ENCODE measurements at regions not wholly inside any gene's neighbourhood (a gene's known extent, or its start where the extent isn't known, plus 50 kb on each side); places are given as distances from the start of the nearest gene placed in this dataset.
A peak's percentile ranks its signal among the peaks of the same experiment; 100 is the strongest.
"Not testable (repeated sequence)": the region's sequence is repeated elsewhere in the genome, so short reads cannot be mapped to it uniquely, and the experiment has no call there.

GRCh38 chr10:43855667-43856210 lies 207.1 kb upstream of the ZNF32 start:
- no peak for DNase-seq (ENCODE audit: low spot score)

- no peak for DNase-seq (ENCODE audit: low spot score)
Observed at GRCh38 chr10:43854007-43854406, 205.3 kb upstream of the ZNF32 start.

GRCh38 chr10:43853369-43853768 lies 204.7 kb upstream of the ZNF32 start:
- DNase-seq (ENCODE audit: low spot score), result no peak

GRCh38 chr10:43852644-43853214 lies 204.0 kb upstream of the ZNF32 start:
- DNase-seq (ENCODE audit: low spot score), result no peak

DNA sequence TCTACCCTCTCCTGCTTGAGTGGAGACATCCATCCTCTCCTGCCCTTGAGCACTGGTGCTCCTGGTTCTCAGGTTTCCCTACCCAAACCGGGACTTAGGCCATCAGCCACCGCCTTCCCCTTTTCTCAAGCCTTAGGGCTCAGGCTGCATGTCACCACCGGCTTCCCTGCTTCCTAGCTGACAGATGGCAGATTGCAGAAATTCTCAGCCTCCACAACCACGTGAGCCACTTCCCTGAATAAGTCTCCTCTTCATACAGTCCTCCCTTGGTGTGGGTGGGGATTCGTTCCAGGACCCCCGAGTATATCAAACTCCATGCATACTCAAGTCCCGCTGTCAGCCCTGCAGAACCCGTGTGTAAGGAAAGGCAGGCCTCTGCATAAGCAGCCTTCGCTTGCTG lies 203.5 kb upstream of the ZNF32 start:
- no peak for DNase-seq (ENCODE audit: low spot score)

- DNase-seq (ENCODE audit: low spot score), result no peak
Observed at GRCh38 chr10:43851030-43851429, 202.3 kb upstream of the ZNF32 start.

GRCh38 chr10:43849551-43849950 lies 200.9 kb upstream of the ZNF32 start:
- DNase-seq (ENCODE audit: low spot score), result no peak

- DNase-seq (ENCODE audit: low spot score), result no peak
Observed at GRCh38 chr10:43846968-43847367, 198.3 kb upstream of the ZNF32 start.

DNA sequence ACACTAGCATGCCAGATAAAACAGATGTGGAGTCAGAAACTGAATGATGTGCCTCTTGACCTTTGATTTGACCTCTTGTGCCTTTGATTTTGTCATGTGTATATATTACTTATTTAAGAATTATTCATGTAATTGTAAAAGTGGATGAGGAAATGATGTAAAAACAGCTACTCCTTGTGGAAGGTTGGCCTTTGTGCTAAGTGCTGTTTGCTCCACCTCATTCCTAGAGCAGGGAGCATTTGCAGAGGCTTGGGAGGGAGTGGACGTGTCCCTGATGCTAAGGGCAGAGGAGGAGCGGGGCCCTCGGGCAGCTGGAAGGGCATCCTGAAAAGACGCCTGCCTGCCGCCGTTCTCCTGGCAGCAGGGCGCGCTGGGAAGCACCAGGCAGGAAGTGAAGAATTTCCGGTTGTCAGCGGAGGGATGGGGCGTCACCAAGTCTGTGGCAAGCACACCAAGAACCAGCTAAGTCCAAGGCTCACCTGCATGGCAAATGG lies 197.6 kb upstream of the ZNF32 start:
- peak; percentile 30 for DNase-seq (ENCODE audit: low spot score)

- DNase-seq (ENCODE audit: low spot score), result no peak
Observed at GRCh38 chr10:43845121-43845520, 196.4 kb upstream of the ZNF32 start.

DNA sequence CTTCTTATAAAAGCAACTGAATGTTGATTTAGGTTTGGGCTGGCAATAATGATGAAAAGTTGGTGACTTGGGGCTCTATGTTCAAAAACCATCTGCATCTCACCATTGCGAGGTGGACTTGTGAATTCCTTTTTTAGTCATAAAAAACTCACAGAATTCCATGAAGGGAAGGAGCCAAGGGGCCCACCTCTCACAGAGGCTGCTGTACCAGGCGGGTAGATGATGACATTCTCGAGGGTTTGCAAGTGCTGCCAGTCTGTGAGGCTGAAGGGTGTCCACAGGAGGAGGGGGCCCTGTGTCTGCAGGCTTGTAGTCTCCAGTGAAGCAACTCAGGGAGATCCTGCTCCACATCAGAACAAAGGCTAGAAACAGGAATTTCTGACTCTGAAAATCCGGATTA lies 195.5 kb upstream of the ZNF32 start:
- no peak for DNase-seq (ENCODE audit: low spot score)

GRCh38 chr10:43843321-43844101 lies 194.8 kb upstream of the ZNF32 start:
- DNase-seq (ENCODE audit: low spot score), result no peak

DNA sequence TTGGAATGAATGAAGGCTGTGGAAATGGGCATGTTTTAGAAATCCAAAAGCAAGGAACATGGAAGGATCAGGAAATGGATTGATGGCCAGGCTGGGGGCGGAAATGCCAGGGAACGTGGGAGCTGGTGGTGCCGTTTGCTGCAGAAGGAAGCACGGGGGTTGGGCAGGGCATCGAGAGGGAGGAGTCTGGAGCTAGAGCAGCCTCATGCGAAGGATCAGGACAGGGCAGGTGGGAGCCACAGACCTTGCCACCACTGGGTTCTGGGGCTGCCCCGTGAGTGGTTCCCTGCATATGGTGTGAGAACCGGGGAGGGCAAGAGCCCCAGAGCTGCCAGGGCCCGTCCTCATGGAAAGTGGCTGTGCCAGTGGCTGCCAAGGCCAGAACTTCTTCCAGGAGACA lies 193.8 kb upstream of the ZNF32 start:
- no peak for DNase-seq (ENCODE audit: low spot score)

DNA sequence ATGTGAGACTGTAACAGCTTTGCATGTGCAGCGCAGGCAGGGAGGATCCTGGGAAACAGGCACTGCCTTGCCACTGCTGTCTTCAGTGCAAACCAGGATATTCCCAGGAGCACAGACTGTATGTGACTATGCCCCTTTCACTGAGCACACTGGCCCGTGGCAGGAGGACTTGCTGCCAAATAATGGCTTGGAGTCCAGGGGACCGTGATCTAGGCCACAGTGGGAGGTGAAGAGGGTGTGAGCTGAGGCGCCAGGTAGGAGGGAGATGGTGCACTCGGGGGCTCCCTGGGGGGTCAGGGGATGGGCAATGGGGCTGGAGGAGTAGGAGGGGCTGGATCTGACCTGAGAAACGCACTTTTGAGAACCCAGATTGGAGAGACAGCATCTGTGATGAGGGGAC lies 193.4 kb upstream of the ZNF32 start:
- DNase-seq (ENCODE audit: low spot score), result no peak

DNA sequence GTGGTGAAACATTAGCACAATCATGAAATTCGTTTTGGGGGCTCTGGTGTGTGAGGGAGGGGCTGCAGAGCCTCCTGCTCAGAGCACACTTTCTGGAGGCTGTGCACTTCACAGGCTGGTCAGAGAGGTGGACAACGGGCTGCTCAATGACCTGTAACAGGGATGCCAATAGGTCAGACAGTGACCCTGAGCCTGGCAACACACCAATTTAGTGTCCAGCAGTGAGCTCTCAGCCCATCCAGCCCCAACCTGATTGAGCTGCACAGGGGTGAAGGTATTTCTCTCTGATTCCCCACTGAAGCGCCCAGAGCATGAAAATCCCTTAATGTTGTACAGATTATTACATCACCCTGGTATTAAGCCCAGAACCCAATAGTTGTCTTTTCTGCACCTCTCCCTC lies 191.3 kb upstream of the ZNF32 start:
- no peak for DNase-seq (ENCODE audit: low spot score)

- DNase-seq (ENCODE audit: low spot score), result not testable (repeated sequence)
Observed at GRCh38 chr10:43834751-43835150, 186.1 kb upstream of the ZNF32 start.

- no peak for DNase-seq (ENCODE audit: low spot score)
Observed at GRCh38 chr10:43827853-43828252, 179.2 kb upstream of the ZNF32 start.

DNA sequence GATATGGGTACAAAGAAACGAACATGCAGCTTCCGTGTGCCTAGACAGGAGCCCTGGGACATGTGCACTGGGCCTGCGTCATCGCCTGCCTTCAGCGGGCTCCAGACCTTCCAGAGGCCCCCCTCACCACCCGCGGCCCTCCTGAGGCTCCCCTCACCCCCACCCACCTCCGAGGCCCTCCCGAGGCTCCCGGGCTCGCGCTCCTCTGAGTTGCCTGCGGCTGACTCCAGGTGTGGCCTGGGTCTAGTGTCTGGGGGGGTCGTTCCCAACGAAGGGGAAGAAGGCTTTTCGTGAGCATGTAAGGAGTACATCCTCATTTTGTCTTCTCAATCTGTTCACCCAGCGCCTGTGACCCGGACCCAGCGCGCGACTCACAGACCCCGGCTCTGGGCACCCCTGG lies 177.3 kb upstream of the ZNF32 start:
- no peak for DNase-seq (ENCODE audit: low spot score)

- DNase-seq (ENCODE audit: low spot score), result no peak
Observed at GRCh38 chr10:43825421-43825820, 176.7 kb upstream of the ZNF32 start.

DNA sequence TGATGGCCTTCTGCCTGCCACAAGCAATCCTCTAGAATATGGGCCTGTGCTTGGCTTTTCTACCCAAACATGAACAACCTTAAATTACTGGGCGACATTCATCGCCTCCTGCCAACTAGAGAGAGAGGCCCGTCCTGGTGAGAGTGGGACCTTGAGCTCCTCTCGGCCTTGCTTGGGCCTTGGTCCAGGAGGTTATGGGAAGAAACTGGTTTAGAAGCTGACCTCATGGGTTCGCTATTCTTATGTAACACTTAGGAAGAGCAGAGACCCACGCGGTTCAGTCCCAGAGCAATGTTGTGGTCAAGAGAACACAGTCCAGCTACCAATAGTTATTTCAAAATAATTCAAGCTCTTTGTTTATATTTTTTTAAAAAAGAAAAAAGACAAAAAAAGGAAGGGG lies 176.3 kb upstream of the ZNF32 start:
- no peak for DNase-seq (ENCODE audit: low spot score)

- no peak for DNase-seq (ENCODE audit: low spot score)
Observed at GRCh38 chr10:43822631-43823580, 174.2 kb upstream of the ZNF32 start.

- no peak for DNase-seq (ENCODE audit: low spot score)
Observed at GRCh38 chr10:43821103-43821502, 172.4 kb upstream of the ZNF32 start.
